ENCODE measurements at regions not wholly inside any gene's neighbourhood (a gene's known extent, or its start where the extent isn't known, plus 50 kb on each side); places are given as distances from the start of the nearest gene placed in this dataset.
"Not testable (repeated sequence)": the region's sequence is repeated elsewhere in the genome, so short reads cannot be mapped to it uniquely, and the experiment has no call there.

DNA sequence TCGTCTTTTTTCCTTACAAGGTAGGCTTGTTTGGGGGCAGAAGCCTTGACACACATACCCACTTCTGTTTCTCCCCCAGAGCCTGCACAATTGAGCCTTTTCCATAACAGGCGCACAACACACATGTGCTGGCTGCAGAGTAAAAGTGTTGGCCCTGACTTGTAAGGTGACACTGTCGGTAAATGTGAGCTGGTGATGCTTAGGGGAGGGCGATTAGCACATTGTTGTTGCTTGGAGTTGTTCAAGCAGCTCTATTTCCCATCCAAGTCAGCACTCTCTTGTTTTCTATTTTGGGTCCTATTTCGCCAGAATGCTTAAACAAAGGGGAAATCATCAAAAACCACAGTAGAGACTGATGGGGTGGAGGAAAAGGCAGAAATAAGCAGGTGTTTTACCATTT, 51.9 kb upstream of the PTPRJ start:
- H3K4me3 ChIP-seq (ENCODE audit: control insufficient read depth, low read depth, low read length) = no peak overlapping the region

DNA sequence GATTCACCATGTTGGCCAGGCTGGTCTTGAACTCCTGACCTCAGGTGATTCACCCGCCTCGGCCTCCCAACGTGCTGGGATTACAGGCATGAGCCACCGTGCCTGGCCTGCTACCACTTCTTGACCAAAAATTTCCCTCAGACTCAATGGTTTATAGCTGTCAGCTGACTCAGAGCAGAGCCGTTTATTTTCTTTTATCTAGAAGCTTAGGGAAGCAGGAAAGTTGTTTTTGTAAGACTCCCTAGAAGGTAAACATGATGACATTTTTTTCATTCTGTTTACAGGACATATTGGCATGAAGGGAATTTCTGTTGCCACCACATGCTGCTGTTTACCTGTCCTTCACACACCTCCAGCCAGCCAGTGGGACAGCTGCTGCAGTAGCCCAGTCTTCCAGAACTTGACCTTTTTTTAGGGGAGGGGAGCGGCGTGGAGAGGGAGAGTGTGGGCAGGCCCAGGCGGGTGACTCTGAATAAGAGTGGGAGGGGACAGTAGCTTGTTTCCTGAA, 56.1 kb upstream of the PTPRJ start:
- TF ChIP-seq, protein P1, sequence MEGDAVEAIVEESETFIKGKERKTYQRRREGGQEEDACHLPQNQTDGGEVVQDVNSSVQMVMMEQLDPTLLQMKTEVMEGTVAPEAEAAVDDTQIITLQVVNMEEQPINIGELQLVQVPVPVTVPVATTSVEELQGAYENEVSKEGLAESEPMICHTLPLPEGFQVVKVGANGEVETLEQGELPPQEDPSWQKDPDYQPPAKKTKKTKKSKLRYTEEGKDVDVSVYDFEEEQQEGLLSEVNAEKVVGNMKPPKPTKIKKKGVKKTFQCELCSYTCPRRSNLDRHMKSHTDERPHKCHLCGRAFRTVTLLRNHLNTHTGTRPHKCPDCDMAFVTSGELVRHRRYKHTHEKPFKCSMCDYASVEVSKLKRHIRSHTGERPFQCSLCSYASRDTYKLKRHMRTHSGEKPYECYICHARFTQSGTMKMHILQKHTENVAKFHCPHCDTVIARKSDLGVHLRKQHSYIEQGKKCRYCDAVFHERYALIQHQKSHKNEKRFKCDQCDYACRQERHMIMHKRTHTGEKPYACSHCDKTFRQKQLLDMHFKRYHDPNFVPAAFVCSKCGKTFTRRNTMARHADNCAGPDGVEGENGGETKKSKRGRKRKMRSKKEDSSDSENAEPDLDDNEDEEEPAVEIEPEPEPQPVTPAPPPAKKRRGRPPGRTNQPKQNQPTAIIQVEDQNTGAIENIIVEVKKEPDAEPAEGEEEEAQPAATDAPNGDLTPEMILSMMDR (IDR thresholded peaks at IDR 0.05; ENCODE audit: control insufficient read depth, insufficient read depth, low read depth, low read length, missing control alignments) = no peak
- no peak overlapping the region for H3K4me3 ChIP-seq (ENCODE audit: control insufficient read depth, low read depth, low read length)
- DNase-seq (ENCODE audit: low read depth) = no peak

More for the DNA sequence above, 51.9 kb upstream of the PTPRJ start:
- no peak for DNase-seq (ENCODE audit: low read depth)
- TF ChIP-seq, protein P1 (IDR thresholded peaks at IDR 0.05; ENCODE audit: control insufficient read depth, insufficient read depth, low read depth, low read length, missing control alignments) = no peak

- no peak for DNase-seq (ENCODE audit: low read depth)
- TF ChIP-seq, protein P1 (IDR thresholded peaks at IDR 0.05; ENCODE audit: control insufficient read depth, insufficient read depth, low read depth, low read length, missing control alignments) = no peak
- H3K4me3 ChIP-seq (ENCODE audit: control insufficient read depth, low read depth, low read length) = no peak overlapping the region
These were observed 56.7 kb upstream of the PTPRJ start for GRCh38 chr11:47923667-47924066.

- not testable (repeated sequence) for H3K4me3 ChIP-seq (ENCODE audit: control insufficient read depth, low read depth, low read length); DNase-seq (ENCODE audit: low read depth)
These were observed 59.2 kb upstream of the PTPRJ start for GRCh38 chr11:47921080-47921555.

DNA sequence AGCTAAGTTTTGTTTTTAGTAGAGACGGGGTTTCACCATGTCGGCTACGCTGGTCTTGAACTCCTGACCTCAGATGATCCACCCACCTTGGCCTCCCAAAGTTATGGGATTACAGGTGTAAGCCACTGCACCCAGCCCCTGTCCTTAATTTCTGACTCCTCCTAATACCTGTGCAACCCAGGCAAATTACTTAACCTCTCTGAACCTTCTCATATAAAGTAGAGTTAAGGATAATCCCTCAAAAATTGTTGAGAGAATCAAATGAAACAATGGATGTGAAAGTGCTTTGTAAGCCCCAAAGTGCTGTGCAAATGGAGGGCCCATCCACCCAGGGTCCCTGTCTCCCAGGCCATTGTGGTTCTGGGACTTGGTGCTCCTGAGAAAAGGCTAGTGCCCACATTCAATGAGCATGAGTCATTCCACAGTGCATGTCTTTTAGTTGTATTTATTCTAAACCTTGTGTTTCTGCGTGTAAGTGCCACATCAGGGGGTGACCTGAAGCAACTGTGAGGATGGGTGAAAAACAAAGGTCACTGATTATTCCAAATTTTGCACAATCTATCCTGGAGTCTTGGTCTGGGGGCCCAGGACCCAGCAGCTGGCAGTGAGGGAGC, 61.4 kb upstream of the PTPRJ start:
- H3K4me3 ChIP-seq (ENCODE audit: control insufficient read depth, low read depth, low read length) = no peak overlapping the region
- no peak for DNase-seq (ENCODE audit: low read depth)
- TF ChIP-seq, protein P1 (IDR thresholded peaks at IDR 0.05; ENCODE audit: control insufficient read depth, insufficient read depth, low read depth, low read length, missing control alignments) = no peak

DNA sequence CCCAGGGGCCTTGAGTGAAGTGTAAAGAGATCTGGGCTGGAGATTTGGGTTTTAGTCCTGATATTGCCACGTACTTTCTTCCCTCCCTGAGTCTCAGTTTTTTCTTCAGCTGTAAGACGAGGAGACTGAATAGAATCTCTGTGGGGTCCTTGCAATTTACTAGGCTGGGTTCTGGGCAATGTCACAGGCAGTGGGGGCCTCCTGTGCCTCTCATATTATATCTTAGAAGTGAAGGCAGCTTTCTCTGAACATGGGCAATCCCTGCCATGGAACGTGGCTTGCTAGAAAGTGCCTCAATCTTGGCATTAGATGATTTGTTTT, 62.0 kb upstream of the PTPRJ start:
- TF ChIP-seq, protein P1 (IDR thresholded peaks at IDR 0.05; ENCODE audit: control insufficient read depth, insufficient read depth, low read depth, low read length, missing control alignments) = no peak
- H3K4me3 ChIP-seq (ENCODE audit: control insufficient read depth, low read depth, low read length) = no peak overlapping the region
- DNase-seq (ENCODE audit: low read depth) = no peak

GRCh38 chr11:47917599-47918369, 62.6 kb upstream of the PTPRJ start:
- no peak for DNase-seq (ENCODE audit: low read depth)
- no peak overlapping the region for H3K4me3 ChIP-seq (ENCODE audit: control insufficient read depth, low read depth, low read length)
- TF ChIP-seq, protein P1 (IDR thresholded peaks at IDR 0.05; ENCODE audit: control insufficient read depth, insufficient read depth, low read depth, low read length, missing control alignments) = no peak

All from AG09309 (cell line).